Stimulated activated CD4-positive, alpha-beta T cell treated with anti-CD3 and anti-CD28 coated beads, Interleukin-1b, Interleukin-23, amount 100 ng/mL, for 1 hour (primary cell): ENCODE measurements at regions not wholly inside any gene's neighbourhood (a gene's known extent, or its start where the extent isn't known, plus 50 kb on each side); places are given as distances from the start of the nearest gene placed in this dataset.

Source experiments
- DNase-seq, 2 donors: peaks; one replicate each; pipeline ENCODE4 v3.0.0-alpha.2; 2020; ENCODE audit warnings: low read depth in 2 of 2

DNA sequence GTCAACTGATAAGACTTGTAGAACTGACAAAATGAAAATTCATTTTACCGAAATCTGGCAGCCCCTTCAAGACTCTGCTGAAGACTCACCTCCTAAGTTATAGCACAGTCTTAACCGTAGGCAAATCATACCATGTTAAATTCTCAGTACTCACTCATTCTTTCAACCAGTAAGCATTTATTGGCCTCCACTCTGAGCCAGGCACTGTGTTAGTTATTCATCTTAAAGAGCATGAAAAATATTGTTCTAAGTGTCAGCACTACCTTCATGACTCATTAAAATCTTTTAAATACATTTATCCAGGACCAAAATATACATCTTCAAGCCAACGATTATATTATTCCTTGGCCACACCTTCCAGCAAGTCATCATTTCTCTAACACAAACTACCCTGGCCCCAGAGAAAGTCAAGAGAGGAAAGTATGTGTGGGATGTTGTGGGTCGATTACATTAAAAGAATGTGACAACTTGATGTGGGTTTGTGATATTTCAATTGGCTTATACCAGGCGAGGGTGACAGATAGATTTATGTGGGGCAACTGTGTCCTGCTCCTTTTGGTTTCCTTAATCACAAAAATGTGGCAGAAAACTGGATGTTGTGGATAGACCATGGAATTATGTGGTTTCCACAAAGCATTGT, 55.0 kb downstream of the TMEM30B start:
- DNase-seq = no peak

DNA sequence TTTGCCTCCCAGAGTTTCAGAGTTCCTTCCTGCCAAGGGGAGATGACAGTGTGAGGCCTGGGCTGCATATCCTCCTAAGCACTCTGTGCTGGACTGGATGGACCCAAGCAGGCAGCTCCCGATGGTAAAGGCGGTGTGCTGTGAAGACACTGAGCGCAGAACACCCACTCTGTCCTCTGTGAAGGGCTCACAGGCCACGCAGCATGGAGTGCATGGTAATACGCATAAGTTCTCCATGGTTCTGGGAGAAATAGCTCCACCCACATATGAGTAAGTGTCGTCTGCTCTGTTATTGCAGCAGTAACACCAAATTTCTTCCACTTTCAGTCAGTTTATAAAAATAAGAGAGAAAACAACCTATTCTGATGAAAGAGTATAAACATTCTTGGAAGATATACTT, 55.8 kb downstream of the TMEM30B start:
- no peak for DNase-seq

DNA sequence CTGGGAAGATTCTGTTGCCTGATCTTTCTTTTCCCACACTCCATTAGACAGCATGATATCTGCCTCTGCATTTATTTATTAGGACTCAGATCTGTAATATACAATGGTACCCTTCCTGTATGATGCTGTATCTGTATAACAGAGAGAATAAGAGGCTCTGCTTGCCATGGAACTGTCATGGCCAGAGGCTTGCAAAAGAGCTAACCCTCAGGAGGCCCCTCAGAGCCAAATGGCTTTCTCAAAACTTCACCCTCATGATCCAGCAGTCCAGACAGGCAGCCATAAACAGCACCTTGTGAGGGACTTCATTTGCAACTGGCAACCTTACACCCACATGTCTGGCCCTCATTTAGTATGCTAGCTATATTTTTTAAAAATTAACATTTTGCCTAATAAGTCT, 57.6 kb downstream of the TMEM30B start:
- DNase-seq = no peak

DNA sequence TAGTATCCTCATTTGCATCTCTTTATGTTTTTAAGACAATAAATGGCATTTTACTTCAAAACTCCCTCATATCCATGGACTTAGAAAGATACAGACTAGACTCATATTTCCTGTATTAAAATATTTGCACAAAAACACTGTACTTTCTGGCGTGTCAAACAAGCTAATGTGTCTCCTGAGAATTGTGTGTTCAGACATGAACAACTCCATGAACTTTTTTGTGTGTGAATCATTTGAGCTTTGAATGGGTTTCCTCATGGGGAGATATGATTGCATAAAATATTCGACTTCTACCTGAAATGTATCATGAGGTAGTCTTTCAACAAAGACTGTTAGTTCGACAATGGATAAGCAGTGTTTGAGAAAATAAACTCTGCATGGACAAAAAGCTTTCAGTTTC, 58.8 kb downstream of the TMEM30B start:
- DNase-seq = no peak

DNA sequence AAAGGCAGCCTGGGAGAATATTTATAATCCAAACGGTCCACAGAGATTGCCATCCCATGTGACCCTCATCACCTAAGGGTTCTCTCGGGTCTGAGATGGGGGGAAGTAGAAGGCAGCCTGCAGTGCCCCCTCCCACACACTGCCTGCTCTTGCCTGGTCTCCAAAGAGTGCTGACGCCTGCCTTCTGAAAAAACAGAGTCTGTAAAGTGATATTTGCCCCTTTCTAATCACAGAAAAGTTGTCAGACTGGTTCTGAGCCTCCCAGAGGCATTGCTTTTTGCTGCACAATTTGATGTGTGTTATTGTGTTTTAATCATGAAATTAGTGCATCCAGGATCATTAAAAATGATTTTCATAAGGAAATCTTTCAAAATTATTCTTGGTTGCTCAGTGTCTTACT, 59.2 kb downstream of the TMEM30B start:
- DNase-seq = no peak

DNA sequence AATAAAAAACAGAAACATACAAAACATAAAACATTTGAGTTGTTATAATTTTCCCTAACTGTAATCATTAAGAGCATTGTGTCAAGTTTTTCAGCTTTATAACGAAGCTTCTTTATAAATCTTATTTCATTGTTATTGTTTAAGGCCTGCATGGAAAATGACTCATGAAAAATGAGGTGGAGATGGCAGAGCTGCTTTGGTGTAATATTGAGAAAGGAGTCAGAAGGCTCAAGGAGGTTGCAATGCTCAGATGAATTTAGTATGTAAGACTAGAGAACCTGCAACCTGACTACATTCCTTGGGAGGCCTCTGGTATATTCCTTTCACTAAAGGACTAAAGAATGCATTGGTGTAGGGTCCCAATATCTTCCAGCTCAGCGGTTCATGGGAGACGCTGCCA, 61.5 kb downstream of the TMEM30B start:
- no peak for DNase-seq

DNA sequence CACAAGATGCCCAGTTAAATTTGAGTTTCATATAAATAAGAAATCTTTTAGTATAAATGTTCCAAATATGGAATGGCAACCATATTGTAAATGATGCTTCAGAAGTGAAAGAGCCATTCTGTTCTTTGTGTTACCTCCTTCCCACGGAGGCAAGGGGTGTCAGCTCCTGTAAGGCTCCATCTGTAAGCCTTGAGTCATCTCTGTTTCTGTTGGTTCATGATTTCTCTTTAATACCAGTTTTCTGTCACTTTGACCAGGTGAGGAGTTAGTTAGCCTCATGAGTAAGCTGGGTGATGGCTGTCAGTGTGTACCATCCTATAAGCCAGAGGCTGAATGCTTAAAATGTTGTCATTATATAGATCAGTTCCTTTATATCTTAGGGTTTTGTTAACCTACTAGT, 61.9 kb downstream of the TMEM30B start:
- DNase-seq = no peak

DNA sequence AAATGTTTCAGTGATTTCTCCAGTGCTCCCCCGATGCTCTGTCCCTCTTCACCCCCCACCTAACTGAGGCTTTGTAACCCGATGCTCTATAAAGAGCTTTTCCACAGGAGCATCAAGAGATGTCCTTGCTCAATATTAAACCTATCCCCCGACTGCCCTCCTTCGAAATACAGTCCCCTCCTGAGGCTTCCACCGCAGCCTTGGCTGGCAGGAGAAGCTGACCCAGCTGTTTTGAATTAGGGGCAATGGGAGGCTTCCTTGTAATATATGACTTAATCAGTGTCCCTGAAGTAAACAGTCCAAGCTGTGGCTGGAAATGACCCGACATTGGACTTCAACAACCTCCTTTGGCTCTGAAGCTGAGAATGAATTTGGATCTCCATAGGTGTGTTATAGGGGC, 62.4 kb downstream of the TMEM30B start:
- no peak for DNase-seq

DNA sequence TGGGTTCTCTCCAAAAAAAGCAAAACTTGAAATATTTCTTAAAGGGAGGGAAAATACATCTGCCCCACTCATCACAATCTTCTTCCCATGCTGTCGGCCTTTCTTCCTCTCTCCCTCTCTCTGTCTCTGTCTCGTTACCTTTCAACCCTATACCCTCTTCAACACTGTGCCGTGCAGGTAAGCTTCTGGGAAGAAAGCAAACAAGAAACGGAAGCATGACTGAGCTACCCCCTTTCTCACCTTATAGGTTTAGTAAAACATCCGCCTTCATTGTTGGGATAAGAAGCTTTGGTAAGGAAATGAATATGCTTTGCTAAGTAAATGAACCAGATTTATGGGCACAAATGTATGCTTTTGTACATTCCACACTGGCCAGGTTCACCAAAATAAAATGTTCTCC, 63.0 kb downstream of the TMEM30B start:
- no peak for DNase-seq

DNA sequence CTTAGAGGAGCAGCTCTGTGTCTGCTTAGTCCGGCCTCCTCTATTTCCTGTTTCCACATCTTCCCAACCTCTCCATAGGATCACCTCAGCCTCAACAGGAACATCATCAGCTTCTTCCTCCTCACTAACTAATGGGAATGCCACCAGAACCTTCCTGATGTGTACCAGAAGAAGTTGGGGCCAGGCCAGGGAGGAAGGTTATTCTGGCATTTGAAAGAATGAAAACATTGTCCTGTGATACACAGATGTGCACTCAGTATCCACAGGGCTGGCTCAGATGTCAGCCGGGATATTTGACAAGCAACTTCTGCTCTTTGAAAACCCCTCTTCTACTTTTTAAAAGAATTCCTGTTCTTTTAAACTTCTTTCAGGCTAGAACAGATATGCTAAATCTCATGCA, 63.6 kb downstream of the TMEM30B start:
- no peak for DNase-seq

DNA sequence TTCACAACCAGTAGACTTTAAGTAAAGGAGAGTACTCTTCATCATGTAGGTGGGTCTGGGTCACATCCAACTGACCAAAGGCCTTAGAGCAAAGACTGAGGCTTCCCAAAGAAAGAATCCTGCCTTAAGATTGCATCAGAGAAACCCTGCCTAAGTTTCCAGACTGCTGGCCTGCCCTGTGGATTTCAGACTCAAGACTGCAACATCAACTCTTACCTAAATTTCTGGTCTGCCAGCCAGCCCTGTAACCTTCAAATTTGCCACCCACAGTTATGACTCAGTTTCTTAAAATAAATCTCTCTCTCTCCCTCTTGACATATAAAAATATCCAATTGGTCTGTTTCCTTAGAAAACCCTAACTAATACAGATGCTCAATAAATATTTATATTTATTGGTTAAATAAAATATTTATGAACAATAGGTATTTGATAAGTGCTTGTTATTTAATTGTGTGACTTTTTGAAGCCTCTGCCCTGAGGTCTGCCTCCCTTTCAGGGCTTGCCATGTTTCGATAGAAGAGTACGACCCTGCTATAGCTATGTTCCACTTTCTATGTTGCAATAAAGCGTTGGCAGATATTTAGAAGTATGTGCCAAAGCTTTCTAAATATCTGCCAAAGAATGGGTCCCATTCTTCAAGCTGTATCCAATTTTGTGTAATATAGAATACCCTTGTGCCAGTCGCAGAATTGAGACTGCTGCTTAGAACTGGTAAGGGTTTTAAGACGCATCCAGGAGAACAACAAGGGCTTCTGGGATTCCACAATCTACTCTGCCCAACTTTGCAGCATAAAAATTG, 65.7 kb downstream of the TMEM30B start:
- DNase-seq = no peak

DNA sequence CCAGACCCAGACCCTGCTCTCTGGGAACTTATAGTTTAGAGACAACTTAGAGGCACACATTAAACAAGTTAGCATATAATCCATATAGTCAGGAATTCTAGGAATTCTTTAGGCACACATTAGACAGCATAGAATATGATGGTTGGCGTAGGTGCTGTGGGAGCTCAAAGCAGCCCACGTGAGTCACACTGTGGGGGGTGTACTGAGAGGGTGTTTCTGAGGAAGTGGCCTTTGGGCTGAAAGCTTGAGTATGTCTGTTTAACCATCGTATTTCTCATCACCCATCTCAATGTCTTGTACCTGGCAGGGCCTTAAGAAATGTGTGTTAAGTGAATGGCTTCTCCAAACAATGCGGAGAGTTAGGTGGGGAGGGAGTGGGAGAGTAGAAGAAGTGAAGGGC, 67.2 kb downstream of the TMEM30B start:
- no peak for DNase-seq

DNA sequence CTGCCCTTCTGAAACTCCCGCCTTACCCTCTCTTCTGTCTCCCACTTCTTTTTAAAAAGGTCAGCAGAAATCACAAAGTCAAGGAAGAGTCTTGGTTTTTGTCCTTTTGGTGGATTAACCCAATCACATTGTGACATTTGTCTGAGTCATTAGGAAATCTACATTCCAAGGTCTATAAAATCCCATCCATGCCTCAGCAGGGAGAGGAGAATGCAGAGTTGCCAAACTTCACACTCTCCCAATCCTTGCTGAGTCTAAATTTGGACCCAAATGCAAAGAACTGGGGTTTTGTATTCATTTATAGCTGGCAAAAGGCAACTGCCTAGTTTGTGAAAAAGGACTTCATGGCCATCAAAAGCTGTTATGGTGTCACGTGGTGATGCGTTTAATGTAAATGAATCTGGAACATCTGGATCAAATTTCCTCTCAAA, 67.9 kb downstream of the TMEM30B start:
- DNase-seq = no peak

DNA sequence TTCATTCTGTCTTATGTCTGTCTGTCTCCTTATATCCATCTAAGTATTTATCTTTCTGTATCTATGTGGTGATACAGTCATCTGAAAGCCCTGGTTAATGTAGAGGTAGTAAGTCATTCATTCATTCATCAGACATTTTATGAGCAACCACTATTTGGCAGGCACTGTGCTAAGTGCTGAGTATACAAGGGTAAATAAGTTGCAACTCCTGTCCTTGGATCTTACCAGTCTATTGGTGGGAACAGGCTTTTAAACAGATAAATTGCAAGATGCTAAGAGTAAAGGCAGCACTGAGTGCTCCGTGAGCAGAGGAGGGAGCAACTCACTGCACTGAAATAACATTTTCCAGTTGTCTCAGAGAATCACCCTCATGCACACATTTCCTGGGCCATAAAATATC, 68.6 kb downstream of the TMEM30B start:
- DNase-seq = no peak

DNA sequence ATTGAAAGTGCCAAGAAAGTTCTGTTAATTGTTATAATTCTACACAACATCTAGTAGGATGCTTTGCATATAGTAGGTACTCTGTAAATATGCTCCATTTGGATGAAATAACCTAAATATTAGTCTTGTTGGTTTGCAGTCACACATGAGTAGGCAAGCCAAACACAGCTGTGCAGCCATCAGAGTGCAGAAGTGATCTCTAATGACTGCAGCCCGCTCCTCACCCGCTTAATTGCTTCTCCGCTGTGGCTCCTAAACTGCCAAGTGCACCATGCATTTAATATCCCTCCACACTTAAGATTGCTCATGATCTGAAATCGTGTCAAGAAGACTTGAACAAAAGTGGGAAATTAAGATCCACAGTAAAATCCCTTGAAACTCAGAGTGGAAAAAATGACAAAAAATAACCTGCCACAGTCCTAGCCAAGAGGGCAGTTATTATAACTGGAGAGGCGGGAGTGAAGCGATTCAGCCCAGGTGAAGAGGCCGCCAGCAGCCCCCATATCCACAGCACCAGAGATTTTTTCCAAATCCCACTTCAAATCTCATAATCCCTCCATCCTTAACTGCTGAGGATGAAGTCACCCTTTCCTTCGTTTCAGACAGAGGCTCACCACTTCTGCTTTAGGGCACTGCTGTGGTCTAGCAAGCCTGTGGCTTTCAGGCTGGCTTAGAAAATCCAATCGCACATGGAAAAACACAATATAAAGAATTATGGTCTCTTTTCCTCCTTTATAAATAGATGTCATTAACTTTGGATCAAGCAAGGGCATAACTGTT, 69.5 kb downstream of the TMEM30B start:
- no peak for DNase-seq

DNA sequence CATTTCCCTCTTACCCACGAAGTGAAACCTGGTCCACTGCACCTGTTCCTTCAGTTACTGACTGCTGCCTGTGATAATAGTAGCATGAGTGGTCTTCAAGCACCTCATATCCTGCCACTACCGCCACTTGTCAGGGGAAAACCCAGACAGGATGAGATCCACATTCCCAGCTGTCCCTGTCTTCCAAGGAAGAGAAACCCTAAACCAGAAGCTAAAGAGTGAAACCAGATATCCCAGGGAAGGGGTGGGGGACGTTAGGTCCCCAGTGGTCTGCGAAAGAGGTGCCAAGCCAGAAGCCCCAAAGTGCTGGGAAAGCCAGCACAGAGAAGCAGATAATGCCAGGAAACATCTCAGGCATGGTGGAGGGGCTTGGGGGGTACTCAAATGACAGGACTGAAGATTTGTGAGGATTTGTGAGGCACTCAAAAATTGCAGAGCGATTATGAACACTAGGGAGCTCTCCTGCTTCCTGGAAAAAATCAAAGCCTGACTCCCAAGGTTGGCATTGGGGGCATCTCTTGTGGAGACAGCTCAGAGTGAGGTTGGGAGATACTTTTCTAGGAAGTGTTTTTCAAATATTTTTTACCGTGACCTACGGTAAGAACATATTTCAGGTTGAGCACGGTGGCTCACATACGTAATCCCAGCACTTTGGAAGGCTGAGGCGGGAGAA, 77.9 kb downstream of the TMEM30B start:
- DNase-seq = no peak

DNA sequence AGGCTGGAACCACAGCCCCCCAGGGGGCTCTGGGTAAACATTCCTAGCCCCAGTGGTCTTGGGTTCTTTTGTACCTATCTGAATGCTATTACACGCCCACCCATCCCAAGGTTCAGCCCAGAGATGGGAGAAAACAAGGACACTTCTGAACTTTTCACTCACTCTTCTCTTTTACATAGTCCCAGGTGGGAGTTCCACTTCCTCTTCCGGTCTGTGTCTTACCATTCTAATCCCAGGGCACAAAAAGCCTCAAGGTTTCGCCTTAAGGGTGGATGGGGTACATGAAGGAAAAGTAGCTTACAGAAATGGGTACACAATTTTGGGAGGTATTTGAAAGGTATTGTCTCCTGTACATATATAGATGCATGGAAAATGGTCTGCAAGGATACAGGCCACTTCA, 79.0 kb downstream of the TMEM30B start:
- no peak for DNase-seq

DNA sequence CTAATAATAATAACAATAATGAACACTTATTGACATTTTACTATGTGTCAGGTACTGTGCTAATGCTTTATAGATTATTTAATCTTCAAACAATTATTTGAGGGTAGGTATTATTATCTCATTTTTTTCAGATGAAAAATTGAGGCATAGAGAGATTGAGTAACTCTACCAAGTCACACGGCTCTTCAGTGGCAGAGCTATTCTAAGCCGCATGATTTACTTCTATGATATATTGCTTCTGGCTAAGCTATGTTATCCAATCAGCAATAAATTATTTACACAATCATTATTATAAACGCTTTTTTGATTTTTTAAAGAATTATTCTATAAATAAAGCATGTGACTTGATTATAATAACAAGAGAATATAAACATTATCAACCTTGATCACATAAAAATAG, 80.0 kb downstream of the TMEM30B start:
- no peak for DNase-seq

DNA sequence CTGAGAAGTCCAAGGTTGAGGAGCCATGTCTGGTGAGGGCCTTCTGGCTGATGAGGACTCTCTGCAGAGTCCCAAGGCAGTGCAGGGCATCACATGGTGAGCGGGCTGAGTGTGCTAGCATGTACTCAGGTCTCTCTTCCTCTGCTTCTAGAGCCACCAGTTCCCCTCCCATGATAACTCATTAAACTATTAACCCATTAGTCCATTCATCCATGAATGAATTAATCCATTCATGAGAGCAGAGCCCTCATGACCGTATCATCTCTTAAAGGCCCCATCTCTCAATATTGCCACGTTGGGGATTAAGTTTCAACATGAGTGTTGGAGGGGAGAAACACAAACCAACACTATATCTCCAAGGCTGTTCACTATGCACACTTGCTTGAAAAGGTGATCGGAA, 83.7 kb downstream of the TMEM30B start:
- no peak for DNase-seq

DNA sequence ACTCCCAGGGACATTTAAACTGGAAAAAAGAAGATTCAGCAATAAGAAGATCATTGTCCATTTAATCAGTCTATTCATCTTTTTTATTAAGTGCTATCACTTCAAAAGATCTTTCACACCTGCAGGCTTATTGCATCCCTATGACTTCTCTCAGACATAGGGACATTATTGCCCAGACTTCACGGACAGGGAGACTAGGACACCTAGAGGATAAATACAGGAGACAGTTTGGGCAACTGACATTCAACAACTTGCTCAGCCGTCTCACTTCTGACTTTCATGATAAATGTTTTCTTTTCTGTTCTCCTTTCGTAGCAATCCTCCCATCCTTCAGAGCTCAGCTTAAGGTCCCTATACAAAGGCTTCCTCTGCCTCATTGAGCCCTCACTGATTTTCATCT, 84.3 kb downstream of the TMEM30B start:
- DNase-seq = no peak

DNA sequence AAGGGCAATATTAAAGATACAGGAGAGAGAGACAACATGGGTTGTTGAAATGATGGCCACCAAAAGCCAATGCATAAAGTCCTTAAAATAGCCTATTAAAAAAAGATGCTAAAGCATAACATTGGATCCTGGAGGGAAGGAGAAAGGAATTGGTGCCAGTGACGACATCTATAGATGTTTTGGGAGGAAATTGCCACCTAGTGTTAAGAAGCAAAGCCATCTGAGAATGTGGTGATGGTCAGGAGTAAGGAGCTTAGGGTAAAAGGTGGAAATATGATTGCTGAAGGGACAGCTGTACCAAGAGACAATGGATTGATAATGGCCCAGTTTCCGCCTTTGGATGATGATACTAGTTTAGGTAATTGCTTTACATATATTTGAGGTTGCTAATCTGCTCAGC, 85.1 kb downstream of the TMEM30B start:
- no peak for DNase-seq

DNA sequence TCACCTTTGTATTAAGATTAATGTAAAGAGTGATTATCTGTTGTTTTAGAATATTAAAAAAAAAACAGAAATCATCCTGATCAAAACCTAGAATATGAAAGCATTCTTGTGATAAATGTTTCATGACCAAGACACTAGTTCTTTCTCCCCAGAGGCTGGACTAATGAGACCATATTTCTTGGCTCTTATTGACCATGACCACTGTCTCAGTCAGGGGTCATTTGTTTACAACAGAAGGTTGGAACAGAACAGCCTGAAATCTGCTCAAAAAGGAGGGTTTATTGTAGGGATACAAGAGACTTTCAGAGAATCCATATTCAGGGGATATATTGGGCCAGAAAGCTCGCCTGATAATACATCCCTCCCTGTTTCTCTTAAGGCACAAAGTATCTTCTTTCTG, 87.7 kb downstream of the TMEM30B start:
- DNase-seq = no peak
